Activated CD4-positive, alpha-beta T cell treated with anti-CD3 and anti-CD28 coated beads for 48 hours (primary cell): ENCODE measurements at regions not wholly inside any gene's neighbourhood (a gene's known extent, or its start where the extent isn't known, plus 50 kb on each side); places are given as distances from the start of the nearest gene placed in this dataset.
A peak's percentile ranks its signal among the peaks of the same experiment; 100 is the strongest.
"Not testable (repeated sequence)": the region's sequence is repeated elsewhere in the genome, so short reads cannot be mapped to it uniquely, and the experiment has no call there.

Experiments
- DNase-seq: peaks from one replicate; pipeline ENCODE4 v3.0.0-alpha.2; 2020

DNA sequence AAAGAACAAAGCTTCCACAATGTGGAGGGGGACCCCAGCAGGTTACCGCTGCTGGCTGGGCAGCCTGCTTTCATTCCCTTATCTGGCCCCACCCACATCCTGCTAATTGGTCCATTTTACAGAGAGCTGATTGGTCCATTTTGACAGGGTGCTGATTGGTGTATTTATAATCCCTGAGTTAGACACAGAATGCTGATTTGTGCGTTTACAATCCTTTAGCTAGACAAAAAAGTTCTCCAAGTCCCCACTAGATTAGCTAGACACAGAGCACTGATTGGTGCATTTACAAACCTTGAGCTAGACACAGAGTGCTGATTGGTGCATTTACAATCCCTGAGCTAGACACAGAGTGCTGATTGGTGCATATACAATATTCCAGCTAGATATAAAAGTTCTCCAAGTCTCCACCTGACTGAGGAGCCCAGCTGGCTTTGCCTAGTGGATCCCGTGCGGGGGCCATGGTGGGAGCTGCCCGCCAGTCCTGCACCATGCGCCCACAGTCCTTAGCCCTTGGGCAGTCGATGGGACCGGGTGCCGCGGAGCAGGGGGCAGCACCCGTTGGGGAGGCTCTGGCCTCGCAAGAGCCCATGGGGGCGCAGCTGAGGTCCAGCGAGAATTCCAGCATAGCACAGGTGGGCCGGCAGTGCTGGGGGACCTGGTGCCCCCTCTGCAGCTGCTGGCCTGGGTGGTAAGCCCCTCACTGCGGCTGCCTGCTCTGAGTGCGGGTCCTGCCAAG, 88.8 kb upstream of the MYLIP start:
- DNase-seq: not testable (repeated sequence)

DNA sequence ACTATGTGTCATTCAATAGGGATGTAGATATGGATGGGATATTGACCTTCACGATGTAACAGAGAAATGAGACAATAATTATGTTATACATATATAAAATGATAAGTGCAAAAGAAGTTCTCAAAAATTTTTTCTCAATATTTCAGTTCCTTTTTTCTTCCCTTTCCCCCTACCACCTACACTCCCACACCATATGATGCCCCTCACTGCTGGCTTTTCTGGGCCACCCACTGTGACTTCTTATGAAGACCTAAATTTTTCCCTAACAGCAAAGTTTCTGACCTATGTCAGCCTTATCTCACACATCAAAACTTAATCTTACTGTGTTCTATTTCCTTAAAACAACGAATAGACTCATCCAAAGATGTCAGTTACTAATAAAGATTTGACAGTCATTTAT, 89.9 kb upstream of the MYLIP start:
- no peak for DNase-seq

DNA sequence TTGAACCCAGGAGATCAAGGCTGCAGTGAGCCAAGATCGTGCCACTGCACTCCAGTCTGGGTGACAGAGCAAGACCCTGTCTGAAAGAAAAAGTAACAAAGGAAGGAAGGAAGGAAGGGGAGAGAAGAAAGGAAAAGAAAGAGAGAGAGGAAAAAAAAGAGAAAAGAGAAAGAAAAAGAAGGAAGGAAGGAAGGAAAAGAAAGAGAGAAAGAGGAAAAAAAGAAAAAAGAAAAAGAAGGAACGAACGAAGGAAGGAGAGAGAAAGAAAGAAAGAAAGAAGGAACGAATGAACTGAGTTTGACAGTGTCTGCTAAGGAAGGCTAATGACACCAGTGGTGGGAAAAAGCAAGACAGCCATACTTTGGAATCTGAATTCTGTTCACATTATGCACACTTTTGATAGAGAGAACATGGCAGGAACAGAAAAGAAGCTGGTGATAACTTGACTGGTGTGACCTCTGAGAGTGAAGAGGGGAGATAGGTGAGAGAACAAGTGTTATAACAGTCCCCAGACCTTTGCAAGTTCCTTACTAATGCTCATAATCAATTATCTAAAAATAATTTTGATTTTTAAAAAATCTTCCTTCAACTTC, 93.3 kb upstream of the MYLIP start:
- no peak for DNase-seq

DNA sequence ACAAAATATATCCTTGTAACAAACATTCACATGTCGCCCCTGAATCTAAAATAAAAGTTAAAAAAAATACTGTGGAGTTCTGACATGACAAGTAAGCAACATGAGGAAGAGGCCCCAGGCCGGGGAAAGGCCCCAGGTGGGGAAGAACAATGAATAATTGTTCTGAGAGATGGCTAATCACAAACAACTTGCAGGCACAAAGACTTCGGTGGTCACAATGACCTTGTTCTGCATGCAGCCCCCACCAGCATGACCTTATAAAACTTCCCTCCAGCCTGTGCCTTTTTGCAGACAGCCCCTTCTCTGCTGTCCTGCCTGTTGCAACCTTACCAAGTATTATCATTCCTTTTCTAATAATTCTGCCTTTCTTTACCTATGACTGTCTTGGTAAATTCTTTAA, 95.7 kb upstream of the MYLIP start:
- no peak for DNase-seq

DNA sequence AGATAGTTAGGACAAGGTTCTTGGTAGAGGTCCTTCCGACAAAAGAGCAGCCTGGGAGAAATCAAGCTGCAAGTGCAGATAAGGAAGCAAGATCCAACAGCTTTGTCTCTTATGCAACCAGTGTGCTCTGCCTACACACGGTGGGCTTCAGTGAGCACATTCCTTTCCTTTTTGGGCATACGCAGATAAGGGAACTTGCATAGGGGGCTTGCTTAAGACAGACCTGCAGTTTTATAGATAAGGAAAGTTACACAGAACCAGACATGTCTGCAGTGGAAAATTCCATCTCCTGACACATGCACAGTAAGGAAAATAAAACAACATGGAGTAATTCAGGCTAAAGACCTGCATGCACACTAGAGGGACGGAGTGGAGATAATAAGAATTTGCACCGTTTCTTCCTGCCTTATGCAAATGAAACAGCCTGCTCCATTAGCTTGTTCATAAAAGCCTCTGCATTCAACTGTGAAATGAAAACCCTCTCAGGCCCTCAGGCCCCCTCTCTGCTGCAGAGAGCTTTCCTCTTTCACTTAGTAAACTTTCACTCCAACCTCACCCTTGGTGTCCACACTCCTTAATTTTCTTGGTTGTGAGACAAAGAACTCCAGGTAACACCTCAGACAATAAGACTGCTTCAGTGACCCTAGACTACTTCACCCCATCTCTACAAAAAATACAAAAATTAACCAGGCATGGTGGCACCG, 97.5 kb upstream of the MYLIP start:
- no peak for DNase-seq

DNA sequence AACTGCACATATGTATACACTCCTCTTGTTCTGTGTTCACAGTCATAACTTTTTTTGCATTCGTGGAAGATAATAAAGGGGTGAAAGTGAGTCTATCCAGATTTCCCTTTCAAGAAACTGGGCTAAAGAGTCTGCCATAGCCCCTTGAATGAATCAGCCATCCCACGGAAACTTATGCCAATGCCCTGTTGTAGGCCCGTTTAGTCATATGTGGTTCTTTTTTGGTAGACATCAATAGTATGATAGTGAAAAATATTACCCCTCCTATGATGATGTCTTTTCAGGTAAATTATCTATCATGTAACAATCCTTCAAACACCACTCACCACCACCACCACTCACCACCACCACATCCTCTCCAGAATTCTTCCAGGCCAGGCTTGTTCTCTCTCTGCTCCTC, 99.9 kb upstream of the MYLIP start:
- peak; percentile 25 for DNase-seq

DNA sequence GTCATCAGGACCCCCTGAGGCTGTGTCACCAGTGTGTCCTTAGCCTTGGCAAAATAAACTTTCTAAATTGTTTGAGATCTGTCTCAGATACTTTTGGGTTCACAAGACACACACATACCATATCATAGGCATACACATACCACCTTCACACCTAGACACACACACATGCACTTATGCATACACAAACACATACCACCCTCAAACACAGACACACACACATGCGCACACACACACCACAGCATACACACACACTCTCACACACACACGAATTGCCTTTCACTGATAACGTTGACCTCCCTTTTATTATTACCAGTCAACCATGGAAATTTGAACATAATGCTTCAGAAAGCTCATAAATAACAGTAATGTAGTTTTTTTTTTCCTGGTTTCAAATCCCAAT, 108.6 kb upstream of the MYLIP start:
- no peak for DNase-seq

DNA sequence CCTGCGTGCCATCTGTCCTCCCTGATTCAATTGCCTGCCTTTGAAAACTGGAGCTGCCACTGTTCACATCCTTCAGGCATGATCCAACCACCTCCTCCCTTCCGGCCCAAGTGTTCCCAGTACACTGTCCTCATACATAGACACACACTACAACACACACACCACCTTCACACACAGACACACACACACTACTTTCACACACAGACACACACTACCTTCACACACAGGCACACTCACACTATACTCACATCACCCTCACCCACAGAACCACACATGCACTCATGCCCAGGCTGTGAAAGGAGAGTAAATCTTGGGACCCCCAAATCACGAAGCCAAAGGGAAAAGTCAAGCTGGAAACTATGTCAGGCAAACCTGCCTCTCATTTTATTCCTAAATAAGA, 109.4 kb upstream of the MYLIP start:
- DNase-seq: no peak

DNA sequence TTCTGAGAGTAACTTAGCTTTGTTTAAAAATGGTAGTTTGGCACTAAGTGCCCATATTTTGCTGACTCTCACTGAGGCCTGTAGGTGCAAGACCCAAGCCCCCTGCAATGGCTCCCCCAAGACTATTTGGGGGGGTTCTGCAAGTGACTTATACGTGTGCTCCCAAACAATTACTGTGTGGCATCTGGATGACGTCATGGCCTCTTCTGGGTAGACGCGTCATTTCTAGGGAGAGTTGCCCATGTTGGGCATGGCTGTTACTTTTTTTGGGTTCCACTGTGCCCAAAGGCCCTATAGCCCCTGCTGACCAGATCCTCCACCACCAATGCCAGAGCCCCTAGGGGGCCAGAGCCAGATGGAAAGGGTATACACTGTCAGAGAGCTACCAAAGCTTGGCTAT, 110.3 kb upstream of the MYLIP start:
- DNase-seq: no peak

DNA sequence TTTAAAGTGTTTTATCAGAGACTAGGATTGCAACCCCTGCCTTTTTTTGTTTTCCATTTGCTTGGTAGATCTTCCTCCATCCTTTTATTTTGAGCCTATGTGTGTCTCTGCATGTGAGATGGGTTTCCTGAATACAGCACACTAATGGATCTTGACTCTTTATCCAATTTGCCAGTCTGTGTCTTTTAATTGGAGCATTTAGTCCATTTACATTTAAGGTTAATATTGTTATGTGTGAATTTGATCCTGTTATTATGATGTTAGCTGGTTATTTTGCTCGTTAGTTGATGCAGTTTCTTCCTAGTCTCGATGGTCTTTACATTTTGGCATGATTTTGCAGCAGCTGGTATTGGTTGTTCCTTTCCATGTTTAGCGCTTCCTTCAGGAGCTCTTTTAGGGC, 114.6 kb upstream of the MYLIP start:
- not testable (repeated sequence) for DNase-seq

DNA sequence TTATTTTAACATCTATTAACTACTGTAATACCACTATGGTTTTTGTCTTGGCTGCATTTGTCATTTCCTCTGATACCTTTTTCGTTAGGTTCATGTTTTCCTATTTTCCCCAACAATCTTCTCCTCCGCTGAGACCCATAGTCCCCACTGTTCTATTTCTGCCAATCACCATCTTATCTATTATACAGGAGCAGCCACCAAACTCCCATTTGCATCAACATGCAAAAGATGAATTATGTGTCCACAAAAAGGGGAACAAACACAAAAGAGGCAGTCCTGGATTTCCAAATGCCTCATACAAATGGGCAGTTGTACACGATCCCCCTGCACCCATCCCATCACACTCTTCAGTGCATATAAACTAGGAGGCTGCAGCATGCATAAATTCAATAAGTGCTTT, 121.7 kb upstream of the MYLIP start:
- DNase-seq: no peak

DNA sequence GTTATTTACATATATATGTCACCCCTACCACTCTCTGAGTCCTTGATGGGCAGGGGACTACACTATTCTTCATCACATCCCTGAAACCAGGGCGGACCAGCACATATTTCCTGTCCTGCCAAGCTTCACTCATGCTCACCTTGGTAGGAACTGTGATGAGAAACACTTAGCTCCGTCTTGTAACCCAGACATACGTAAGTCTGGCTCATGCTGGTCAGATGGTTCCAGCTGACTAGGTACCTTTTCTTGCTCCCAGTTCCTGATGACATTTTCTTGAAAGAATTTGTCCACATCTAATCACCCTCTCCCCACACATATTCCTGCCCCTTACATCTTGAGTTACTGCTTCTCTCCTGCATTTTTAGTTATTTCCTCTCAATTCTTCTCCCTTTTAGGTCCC, 122.2 kb upstream of the MYLIP start:
- DNase-seq: no peak

DNA sequence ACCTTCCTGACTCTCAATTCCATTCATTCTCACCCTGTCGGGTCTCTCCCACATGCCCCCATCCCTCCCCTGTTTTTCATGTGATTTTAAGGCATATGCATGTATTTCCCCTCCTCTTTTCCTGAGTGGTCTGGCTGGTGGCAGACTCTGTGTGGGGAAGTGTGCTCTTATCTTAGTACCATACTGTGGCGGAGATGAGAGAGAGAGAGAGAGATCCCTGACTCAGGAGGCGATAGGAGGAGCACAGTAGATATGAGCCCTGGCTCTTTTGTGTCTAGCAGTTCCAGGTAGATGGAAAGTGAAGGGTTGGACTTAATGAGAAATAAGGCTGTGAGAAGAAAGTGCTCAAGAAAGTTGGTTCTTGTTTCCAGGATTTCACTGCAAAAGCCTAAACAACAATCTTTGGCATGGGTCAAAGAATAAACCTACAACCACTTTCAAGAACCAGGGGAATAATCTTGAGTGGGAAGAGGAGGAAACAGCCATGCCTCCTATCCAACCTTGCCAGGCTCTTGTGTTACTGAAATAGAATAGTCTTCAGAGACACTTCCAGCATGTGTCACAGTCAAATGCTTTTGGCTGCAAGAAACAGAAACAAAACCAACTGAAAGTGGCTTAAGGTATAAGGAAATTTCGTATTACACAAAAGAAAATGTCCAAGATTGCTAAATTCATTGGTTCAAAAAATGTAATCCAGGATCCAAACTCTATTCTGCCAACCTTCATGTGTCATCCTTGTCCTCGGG, 123.8 kb upstream of the MYLIP start:
- DNase-seq: no peak

DNA sequence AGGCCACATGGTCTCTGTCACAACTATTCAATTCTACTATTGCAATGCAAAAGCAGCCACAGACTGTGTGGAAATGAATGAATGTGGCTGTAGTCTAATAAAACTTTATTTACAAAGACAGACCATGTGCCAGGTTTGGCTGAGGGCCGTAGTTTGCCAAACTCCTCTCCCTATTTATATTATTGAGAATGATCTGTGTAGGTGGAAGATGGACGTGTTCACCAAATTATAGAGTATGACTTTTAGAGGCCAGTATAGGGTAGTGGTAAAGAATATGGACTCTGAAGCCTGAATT, 125.7 kb upstream of the MYLIP start:
- DNase-seq: no peak

DNA sequence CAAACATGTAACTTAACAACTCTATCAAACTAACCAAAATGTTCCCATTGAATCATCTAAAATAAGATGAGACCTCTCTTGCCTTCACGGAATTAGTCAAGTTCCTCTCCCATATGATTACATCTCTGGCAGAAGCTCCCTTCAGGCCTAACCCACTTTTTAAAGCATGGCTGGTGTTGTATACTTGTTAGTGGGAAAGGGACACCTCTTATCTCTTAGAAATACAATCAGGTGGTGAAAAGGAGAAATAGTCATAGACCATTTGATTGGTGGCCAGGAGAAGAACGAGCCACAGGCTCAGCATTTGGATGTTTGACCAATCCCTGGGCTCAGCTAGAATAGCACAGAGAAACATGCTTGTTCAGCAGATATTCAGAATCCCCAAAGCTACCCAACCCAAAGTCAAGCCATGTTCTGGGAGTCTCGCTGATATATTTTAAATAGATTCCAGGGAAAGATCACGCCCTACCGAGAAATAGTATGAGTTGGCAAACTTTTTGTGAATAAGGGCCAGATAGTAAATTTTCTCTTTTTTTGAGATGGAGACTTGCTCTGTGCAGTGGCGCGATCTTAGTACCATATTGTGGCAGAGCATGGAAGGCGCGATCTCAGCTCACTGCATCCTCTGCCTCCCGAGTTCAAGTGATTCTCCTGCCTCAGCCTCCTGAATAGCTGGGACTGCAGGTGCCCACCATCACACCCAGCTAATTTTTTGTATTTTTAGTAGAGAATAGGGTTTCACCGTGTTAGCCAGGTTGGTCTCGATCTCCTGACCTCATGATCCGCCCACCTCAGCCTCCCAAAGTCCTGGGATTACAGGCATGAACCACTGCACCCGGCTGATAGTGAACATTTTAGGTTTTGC, 126.3 kb upstream of the MYLIP start:
- DNase-seq: no peak

DNA sequence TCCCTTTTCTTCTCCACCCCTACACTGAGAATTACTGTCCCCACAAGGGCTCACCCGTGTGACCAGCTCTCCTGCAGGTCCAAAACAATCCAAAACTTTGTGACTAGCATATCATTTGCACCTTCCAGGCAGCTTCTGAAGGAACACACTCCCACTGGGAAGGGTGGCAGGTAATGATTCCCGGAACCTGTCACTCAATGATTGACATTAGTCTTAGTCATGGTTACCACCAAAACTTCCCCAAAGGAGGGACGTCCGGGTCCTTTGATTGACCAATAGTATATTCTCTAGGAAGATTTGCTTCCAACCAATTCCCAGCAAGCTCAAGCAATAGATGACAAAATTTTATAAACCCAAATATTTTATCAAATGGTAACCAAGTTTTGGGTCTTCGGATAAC, 127.7 kb upstream of the MYLIP start:
- DNase-seq: no peak

DNA sequence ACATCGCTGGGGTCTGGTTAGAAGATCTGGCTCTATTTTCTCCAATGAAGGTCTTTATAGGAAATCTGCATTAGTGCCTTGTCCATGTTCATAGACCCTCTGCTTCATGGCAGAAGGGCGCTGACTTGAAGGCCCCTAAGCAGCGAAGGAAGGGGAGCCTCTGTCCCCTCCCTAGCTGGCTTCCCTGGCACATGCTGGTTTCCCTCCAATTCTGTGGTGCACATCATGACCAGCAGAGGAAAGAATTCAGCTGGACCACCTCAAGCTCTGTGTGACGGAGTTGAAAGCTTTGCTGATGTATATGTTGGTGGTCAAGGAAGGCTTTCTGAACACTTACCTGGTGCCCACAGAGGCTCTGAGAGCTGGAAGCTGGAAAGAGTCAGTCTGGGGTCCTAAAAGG, 129.7 kb upstream of the MYLIP start:
- no peak for DNase-seq

DNA sequence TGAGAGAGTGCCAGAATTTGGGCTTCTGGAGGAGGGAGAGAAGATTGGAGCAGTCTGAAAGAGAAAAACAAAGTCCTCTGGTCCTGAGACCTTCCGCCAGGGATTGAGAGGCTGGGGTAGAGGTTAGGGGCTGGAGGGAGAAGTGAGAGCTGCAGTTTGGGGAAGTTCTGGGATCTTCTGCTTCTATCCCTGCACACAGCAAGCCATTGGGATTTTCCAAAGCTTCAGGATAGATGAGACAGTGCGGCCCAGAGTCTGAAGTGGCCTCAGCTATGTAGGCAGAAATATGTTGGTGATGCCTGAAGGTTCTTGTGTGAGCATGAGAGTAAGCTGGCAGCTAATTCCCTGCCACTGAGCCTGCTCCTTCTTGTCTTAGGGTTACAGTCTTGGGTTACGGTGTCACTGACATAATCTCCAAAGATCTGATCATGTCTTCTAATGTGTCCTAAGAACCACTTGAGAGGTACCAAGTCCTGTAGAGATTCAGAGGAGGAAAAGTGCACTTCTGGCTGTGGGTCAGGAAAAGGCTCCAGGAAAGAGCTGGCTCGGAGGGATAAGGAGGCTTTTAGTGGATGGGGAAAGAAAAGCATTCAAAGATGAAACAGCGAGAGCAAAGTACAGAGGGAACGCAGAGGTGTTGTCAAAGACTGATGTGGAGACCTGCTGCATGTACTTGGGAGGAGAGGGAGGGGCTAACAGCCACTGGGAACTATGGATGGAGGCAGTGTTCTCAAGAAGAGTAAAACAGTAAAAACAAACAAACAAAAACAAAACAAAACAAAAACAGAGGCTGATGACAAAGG, 131.1 kb upstream of the MYLIP start:
- no peak for DNase-seq

DNA sequence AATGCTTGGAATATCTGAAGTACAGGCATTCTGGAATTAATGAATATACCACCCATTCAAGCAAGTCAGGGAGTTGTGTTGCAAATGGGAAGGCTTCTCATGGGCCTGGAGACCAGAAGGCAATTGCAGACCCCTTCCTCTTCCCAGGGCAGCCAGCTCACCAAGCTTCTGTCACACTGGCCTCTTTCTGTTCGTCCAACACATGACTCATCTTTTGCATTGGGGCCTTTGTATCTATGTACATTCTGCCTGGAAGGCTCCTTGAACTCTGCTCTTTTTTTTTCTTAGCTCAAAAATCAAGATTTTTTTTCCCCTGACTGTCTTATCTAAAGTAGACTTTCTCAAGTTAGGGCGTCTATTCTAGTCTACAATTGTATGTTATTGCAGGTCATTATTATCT, 132.9 kb upstream of the MYLIP start:
- no peak for DNase-seq

DNA sequence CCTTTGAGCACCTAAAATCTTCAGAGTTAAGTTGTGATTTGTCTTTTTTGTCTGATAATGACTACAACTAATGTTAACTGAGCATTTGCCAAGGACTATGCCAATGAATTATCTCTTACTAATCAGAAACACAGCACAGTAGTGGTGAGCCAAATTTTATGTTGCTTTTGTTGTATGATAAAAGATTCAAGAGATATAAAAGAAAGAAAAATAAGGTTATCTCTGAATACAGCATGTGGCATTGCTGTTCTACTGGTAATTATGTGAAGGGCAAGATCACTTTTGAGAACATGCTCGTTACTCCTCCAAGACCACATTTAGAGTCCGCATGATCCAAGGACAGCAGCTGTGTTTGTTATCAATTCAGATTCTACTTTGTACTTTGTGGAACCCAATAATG, 133.4 kb upstream of the MYLIP start:
- no peak for DNase-seq

DNA sequence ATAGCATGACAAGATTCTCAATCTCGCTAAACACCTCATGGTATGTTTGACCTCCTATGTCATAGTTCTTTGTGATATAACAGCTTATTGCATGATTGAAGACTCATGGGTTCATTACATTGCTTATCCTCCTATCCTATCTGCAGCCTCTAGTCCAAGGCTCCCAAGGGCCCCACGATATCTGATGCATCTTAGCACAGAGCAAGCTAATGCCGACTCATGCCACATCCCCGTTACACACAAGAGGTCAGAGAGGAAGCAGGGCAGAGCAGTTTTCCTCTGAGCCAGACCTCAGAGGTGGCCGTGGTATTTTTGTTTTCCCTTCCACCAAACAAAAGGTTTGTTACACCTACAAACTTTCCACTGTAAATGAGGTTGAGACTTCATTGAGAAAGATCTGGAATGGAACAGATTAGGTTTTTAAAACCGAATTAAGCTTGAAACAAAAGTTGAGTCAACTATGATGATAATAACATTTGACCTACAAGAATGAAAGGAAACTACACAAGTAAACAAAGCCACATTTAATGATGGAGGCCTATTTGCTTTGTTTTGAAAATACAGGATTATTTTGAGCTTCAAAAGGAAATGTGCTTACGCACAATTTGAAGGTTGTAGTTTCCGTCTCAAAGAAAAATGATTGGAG, 133.9 kb upstream of the MYLIP start:
- no peak for DNase-seq
